ENCODE measurements at regions not wholly inside any gene's neighbourhood (a gene's known extent, or its start where the extent isn't known, plus 50 kb on each side); places are given as distances from the start of the nearest gene placed in this dataset.

GRCh38 chr6:106014955-106015354 lies 71.2 kb upstream of the PRDM1 start:
- TF ChIP-seq CTCF (IDR thresholded peaks at IDR 0.05), result no peak
- no peak for TF ChIP-seq POLR2AphosphoS5 (IDR thresholded peaks at IDR 0.05; ENCODE audit: low read depth, low read length)
- TF ChIP-seq EZH2phosphoT487 (IDR thresholded peaks at IDR 0.05; ENCODE audit: borderline replicate concordance, low read depth), result no peak
- no peak for TF ChIP-seq RAD21 (IDR thresholded peaks at IDR 0.05; ENCODE audit: low read length)
- no peak for TF ChIP-seq MAX (IDR thresholded peaks at IDR 0.05; ENCODE audit: low read depth)
- no peak for TF ChIP-seq SMC3 (IDR thresholded peaks at IDR 0.05; ENCODE audit: low read depth, low read length)
- TF ChIP-seq YY1 (IDR thresholded peaks at IDR 0.05; ENCODE audit: low read depth), result no peak
- TF ChIP-seq REST (IDR thresholded peaks at IDR 0.05; ENCODE audit: low read depth, low read length), result no peak
- no peak for TF ChIP-seq SIN3A (IDR thresholded peaks at IDR 0.05; ENCODE audit: borderline replicate concordance, low read depth, low read length)
- no peak for TF ChIP-seq FOSL2 (IDR thresholded peaks at IDR 0.05; ENCODE audit: borderline replicate concordance, low read depth)
